Ovary (tissue), 7 donors: ENCODE measurements at regions not wholly inside any gene's neighbourhood (a gene's known extent, or its start where the extent isn't known, plus 50 kb on each side); places are given as distances from the start of the nearest gene placed in this dataset.
A peak's percentile ranks its signal among the peaks of the same experiment; 100 is the strongest.

ENCODE experiments used
- DNase-seq, 5 donors: peaks; one replicate each; pipeline ENCODE4 v3.0.0-alpha.2; 2019 to 2020
- H3K27ac ChIP-seq, 2 donors: fragments of 200-600 bp; one replicate each; pipeline versions ENCODE4 v1.5.1 to v1.8.0; 2019 to 2022
- H3K27me3 ChIP-seq: fragments of 200-600 bp; one replicate; pipeline ENCODE4 v1.8.0; 2022
- H3K36me3 ChIP-seq: fragments of 200-600 bp; sonication (generic); one replicate; pipeline ENCODE4 v1.5.1; 2019
- H3K4me1 ChIP-seq: one replicate; pipeline ENCODE4 v1.8.1; 2013; ENCODE audit warnings: mild to moderate bottlenecking, moderate library complexity; ENCODE audit not compliant: insufficient read depth
- H3K4me3 ChIP-seq: fragments of 200-600 bp; sonication (generic); one replicate; pipeline ENCODE4 v1.5.1; 2017
- H3K9me3 ChIP-seq, 2 donors: fragments of 200-600 bp in 1 of 2; sonication (generic) in 1 of 2; one replicate each; pipeline versions ENCODE4 v1.5.1 to v1.8.1; 2013 to 2019; ENCODE audit warnings: mild to moderate bottlenecking in 1 of 2, moderate library complexity in 1 of 2
- EP300 ChIP-seq: sonication (generic); formaldehyde crosslinking; IDR thresholded peaks from one replicate; pipeline ENCODE4 v1.6.1; 2017; ENCODE audit warnings: antibody characterized with exemption
- POLR2A ChIP-seq: fragments of 450-650 bp; IDR thresholded peaks from one replicate; pipeline ENCODE4 v1.6.1; 2017; ENCODE audit warnings: antibody characterized with exemption, mild to moderate bottlenecking, moderate library complexity
- WGBS, 3 donors: extraction: QIAGEN DNeasy Blood & Tissue Kit in 1 of 3; methylation state at CpG; one replicate each; pipeline versions ENCODE4 v1.1.5 to v1.1.7; 2013 to 2017; 5-methylcytosine and 5-hydroxymethylcytosine counted together
- intact Hi-C, 4 donors: fragments of 100-400 bp; cut with DNase I; formaldehyde crosslinking; loops; one replicate each; pipeline versions ENCODE4 v1.11.0 to v1.15.1; 2022 to 2023
- TF ChIP-seq, protein P1 (sequence below), 3 donors: fragments of 450-650 bp in 2 of 3; fragments of 200-600 bp in 1 of 3; IDR thresholded peaks; one replicate each; pipeline versions ENCODE4 v1.5.1 to v1.8.0; 2016 to 2022; ENCODE audit warnings: antibody characterized with exemption in 3 of 3, mild to moderate bottlenecking in 1 of 3
- donor health status: DM: no; HTN: no; CAD: no; lungs with moderate emphysema.
- donor health status: DM: no; HTN: no; CAD: no.
- donor health status: Bipolar disorder and iron deficiency.
- donor health status: DM: no; HTN: no; CAD: no.
- donor health status: DM: yes; HTN: yes; CAD: no.

DNA sequence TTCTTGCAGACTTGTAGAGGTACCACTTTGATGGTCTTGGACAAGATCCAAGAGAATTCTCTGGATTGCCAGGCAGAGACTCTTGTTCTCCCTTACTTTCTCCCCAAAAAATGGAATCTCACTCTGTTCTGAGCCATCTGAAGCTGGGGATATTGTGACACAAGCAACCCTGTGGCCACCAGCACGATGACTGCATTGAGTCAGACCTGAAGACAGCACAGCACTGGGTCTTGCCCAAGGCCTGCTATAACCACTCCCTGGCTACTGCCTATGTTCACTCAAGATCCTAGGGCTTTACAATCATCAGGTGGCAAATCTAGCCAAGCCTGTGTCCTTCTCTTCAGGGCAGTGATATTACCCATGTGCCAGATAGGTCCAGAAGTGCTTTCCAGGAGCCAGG lies 202.5 kb upstream of the SERP2 start:
- DNase-seq = no peak
- Histone ChIP-seq H3K27ac (no peak overlapping the region), H3K36me3 (no peaks in the 10 kb centered on the region), H3K4me1 (peaks cover 5% of the 10 kb centered on the region), H3K4me3 (no peak overlapping the region), H3K27me3 (no peaks in the 10 kb centered on the region), H3K9me3 (no peaks in the 10 kb centered on the region)
- intact Hi-C loops = loop anchor here in 1 of 4 donors (10.0 kb wide), 1 partner anchor 1804 kb away; no protein-coding TSS in a partner anchor
- 85 to 91% (median 88%) methylated on average over 1 of the region's 1 CpG for WGBS, 3 donors
- no peak for TF ChIP-seq EP300

DNA sequence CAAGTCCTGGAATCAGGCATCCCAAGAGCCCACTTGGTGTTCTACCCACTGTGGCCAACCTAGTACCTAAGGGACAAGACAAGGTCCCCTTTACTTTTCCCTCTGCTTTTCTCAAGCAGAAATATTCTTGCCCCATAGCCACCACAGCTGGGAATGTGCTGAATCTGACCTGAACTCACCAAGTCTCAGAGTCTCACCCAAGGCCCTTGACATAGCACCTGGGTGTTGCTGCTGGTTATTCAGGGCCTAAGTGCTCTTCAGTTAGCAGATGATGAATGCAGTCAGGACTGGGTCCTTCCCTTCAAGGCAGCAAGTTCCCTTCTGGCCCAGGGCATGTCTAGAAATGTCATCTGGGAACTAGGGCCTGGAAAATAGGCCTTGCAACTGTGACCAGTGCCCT lies 201.8 kb upstream of the SERP2 start:
- no peak for DNase-seq
- H3K9me3 ChIP-seq = no peaks in the 10 kb centered on the region
- H3K27me3 ChIP-seq = no peaks in the 10 kb centered on the region
- no peak overlapping the region for H3K4me3 ChIP-seq
- no peaks in the 10 kb centered on the region for H3K36me3 ChIP-seq
- H3K27ac ChIP-seq = no peak overlapping the region
- H3K4me1 ChIP-seq = peaks cover 5% of the 10 kb centered on the region
- intact Hi-C loops = loop anchor here in 1 of 4 donors (10.0 kb wide), 1 partner anchor 1803 kb away; no protein-coding TSS in a partner anchor
- TF ChIP-seq, protein P1, sequence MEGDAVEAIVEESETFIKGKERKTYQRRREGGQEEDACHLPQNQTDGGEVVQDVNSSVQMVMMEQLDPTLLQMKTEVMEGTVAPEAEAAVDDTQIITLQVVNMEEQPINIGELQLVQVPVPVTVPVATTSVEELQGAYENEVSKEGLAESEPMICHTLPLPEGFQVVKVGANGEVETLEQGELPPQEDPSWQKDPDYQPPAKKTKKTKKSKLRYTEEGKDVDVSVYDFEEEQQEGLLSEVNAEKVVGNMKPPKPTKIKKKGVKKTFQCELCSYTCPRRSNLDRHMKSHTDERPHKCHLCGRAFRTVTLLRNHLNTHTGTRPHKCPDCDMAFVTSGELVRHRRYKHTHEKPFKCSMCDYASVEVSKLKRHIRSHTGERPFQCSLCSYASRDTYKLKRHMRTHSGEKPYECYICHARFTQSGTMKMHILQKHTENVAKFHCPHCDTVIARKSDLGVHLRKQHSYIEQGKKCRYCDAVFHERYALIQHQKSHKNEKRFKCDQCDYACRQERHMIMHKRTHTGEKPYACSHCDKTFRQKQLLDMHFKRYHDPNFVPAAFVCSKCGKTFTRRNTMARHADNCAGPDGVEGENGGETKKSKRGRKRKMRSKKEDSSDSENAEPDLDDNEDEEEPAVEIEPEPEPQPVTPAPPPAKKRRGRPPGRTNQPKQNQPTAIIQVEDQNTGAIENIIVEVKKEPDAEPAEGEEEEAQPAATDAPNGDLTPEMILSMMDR (IDR thresholded peaks at IDR 0.05) = no peak
- TF ChIP-seq EP300 = no peak
- TF ChIP-seq POLR2A = no peak

DNA sequence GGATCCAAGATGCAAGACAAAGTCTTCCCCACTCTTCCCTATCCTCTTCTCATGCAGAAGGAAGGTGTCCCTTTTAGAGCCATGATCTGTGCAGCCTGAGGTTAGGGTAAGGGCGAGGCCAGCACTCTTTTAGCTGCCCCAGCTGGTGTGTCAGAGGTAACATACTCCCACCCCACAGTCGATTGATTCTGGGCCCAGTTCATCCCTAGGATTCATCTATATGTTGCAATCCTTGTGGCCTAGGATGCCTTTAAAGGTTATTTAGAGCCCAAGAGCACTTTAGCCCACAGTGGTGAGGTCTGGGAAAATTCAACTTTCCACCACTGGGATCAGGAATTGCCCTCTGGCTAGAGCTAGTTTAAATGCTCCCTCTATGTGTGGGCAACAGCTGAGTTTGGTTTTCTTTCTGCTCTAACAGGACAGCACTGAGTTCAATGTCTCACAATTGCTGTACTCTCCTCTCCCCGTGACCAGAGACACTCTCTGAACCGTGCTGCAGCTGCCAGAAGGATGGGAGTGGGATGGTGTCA lies 201.3 kb upstream of the SERP2 start:
- Histone ChIP-seq H3K9me3 (no peaks in the 10 kb centered on the region), H3K36me3 (no peaks in the 10 kb centered on the region), H3K27ac (no peak overlapping the region), H3K4me3 (no peak overlapping the region), H3K27me3 (no peaks in the 10 kb centered on the region), H3K4me1 (peaks cover 5% of the 10 kb centered on the region)
- no peak for DNase-seq
- intact Hi-C loops = loop anchor here in 1 of 4 donors (10.0 kb wide), 1 partner anchor 1802 kb away; no protein-coding TSS in a partner anchor
- no peak for TF ChIP-seq POLR2A
- TF ChIP-seq, protein P1 (IDR thresholded peaks at IDR 0.05) = no peak
- 73 to 83% (median 74%) methylated on average over 4 of the region's 4 CpGs for WGBS, 3 donors

DNA sequence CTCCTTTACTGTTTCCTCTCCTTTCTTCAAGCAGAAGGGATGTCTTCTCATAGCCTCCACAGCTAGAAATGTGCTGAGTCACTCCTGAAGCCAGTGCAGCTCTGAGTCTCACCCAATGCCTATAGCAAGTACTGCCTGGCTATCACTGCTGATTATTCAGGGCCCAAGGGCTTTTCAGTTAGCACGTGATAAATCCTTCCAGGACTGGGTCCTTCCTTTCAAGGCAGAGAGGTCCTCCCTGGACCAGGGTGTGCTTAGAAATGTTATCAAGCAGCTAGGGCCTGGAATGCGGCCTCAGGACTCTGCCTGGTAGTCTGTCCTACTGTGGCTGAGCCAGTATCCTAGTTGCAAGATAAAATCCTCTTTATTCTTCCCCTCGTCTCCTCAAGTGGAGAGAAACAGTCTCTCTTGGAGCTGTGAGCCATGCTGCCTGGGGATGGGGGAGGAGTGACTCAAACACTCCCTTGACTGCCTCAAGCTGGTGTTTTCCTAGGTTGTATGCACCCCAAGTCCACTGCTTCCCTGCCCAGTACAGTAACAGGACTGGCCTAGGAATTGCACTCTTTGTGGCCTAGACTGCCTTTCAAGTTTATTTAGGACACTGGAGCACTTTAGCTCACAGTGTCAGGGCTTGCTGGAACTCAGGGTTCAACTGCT lies 198.7 kb upstream of the SERP2 start:
- 12 to 24% (median 17%) methylated on average over 3 of the region's 3 CpGs for WGBS, 3 donors

More for the DNA sequence above, 198.7 kb upstream of the SERP2 start:
- peak in 1 of 5 donors; percentile 42 for DNase-seq
- intact Hi-C loops = loop anchor here in 1 of 4 donors (10.0 kb wide), 1 partner anchor 1800 kb away; no protein-coding TSS in a partner anchor
- Histone ChIP-seq H3K4me1 (peaks cover 5% of the 10 kb centered on the region), H3K27me3 (no peaks in the 10 kb centered on the region), H3K27ac (peak overlapping the region in 1 of 2 donors; percentile 21), H3K36me3 (no peaks in the 10 kb centered on the region), H3K9me3 (no peaks in the 10 kb centered on the region), H3K4me3 (no peak overlapping the region)
- TF ChIP-seq, protein P1 (IDR thresholded peaks at IDR 0.05) = no peak
- no peak for TF ChIP-seq EP300
- TF ChIP-seq POLR2A = no peak
